OCI-LY3 (cell line): ENCODE measurements at regions not wholly inside any gene's neighbourhood (a gene's known extent, or its start where the extent isn't known, plus 50 kb on each side); places are given as distances from the start of the nearest gene placed in this dataset.

Experiments
- H2AFZ ChIP-seq: fragments of 200-600, 300-600 bp; shearing (Covaris generic); 2 replicates; pipeline ENCODE4 v1.6.0; 2014; ENCODE audit warnings: antibody characterized with exemption, low read depth, low read length
- H3K27ac ChIP-seq: fragments of 200-600, 300-600 bp; sonication (generic); 2 replicates; pipeline ENCODE4 v1.5.1; 2014; ENCODE audit warnings: mild to moderate bottlenecking, low read length, moderate library complexity, mixed read lengths
- H3K27me3 ChIP-seq: fragments of 200-600, 300-600 bp; sonication (generic); 2 replicates; pipeline ENCODE4 v1.6.1; 2014; ENCODE audit warnings: low read depth, low read length, mixed read lengths
- H3K36me3 ChIP-seq: fragments of 200-600, 300-600 bp; sonication (generic); replicated peaks from 2 replicates; pipeline ENCODE3; 2014; ENCODE audit warnings: low read depth, low read length, mixed read lengths
- H3K4me1 ChIP-seq: fragments of 300-600, 200-600 bp; sonication (generic); 2 replicates; pipeline ENCODE4 v1.6.1; 2014; ENCODE audit warnings: low read length, mixed read lengths
- H3K4me2 ChIP-seq: fragments of 200-600, 300-600 bp; sonication (generic); 2 replicates; pipeline ENCODE4 v1.6.1; 2014; ENCODE audit warnings: low read length, mixed read lengths
- H3K4me3 ChIP-seq: fragments of 300-600, 200-600 bp; sonication (generic); 2 replicates; pipeline ENCODE4 v1.5.1; 2014; ENCODE audit warnings: antibody characterized with exemption, mild to moderate bottlenecking, low read length, moderate library complexity
- H3K79me2 ChIP-seq: fragments of 300-600, 200-600 bp; shearing (Covaris generic); 2 replicates; pipeline ENCODE4 v1.6.1; 2014; ENCODE audit warnings: mild to moderate bottlenecking, low read length, mixed read lengths
- H3K9ac ChIP-seq: fragments of 300-600, 200-600 bp; shearing (Covaris generic); 2 replicates; pipeline ENCODE4 v1.6.0; 2014; ENCODE audit warnings: mild to moderate bottlenecking, low read length, moderate library complexity
- H3K9me3 ChIP-seq: fragments of 200-600, 300-600 bp; shearing (Covaris generic); 2 replicates; pipeline ENCODE4 v1.6.1; 2014; ENCODE audit warnings: low read length, mixed read lengths; ENCODE audit not compliant: insufficient read depth
- H4K20me1 ChIP-seq: fragments of 200-600, 300-600 bp; sonication (generic); 2 replicates; pipeline ENCODE4 v1.6.1; 2016; ENCODE audit warnings: low read length, mixed read lengths; ENCODE audit not compliant: insufficient read depth
- CTCF ChIP-seq: fragments of 200-600, 300-600 bp; sonication (generic); IDR thresholded peaks from 2 replicates; pipeline ENCODE4 v1.5.1; 2014; ENCODE audit warnings: antibody characterized with exemption, low read length, low read depth
- EZH2phosphoT487 ChIP-seq: fragments of 200-600 bp; shearing (Covaris generic); IDR thresholded peaks from 2 replicates; pipeline ENCODE4 v1.6.1; 2018; ENCODE audit warnings: antibody characterized with exemption, mixed run types, low read depth

- Histone ChIP-seq H3K9me3 (no peaks in the 10 kb centered on the region), H2AFZ (no peak overlapping the region), H3K27me3 (peaks cover 9% of the 10 kb centered on the region), H3K27ac (no peak overlapping the region), H3K79me2 (no peaks in the 10 kb centered on the region), H4K20me1 (no peaks in the 10 kb centered on the region), H3K4me3 (no peak overlapping the region), H3K9ac (no peak overlapping the region), H3K36me3 (no peaks in the 10 kb centered on the region), H3K4me1 (no peaks in the 10 kb centered on the region), H3K4me2 (no peak overlapping the region)
- no peak for TF ChIP-seq EZH2phosphoT487
- no peak for TF ChIP-seq CTCF
Observed at GRCh38 chr12:114473018-114473417, 67.1 kb upstream of the TBX5 start.

GRCh38 chr12:114457620-114458019 lies 51.7 kb upstream of the TBX5 start:
- TF ChIP-seq EZH2phosphoT487, result no peak
- TF ChIP-seq CTCF, result no peak
- no peaks in the 10 kb centered on the region for H3K4me1 ChIP-seq
- H3K27me3 ChIP-seq, result no peaks in the 10 kb centered on the region
- H3K36me3 ChIP-seq, result no peaks in the 10 kb centered on the region
- H3K4me2 ChIP-seq, result no peak overlapping the region
- H3K4me3 ChIP-seq, result no peak overlapping the region
- H2AFZ ChIP-seq, result no peak overlapping the region
- no peaks in the 10 kb centered on the region for H3K79me2 ChIP-seq
- H4K20me1 ChIP-seq, result no peaks in the 10 kb centered on the region
- H3K9ac ChIP-seq, result no peak overlapping the region
- no peak overlapping the region for H3K27ac ChIP-seq
- H3K9me3 ChIP-seq, result no peaks in the 10 kb centered on the region
